Motor neuron (in vitro differentiated cells): ENCODE measurements at regions not wholly inside any gene's neighbourhood (a gene's known extent, or its start where the extent isn't known, plus 50 kb on each side); places are given as distances from the start of the nearest gene placed in this dataset.

ENCODE experiments used
- ATAC-seq, 8 experiments: fragments of 200-7000 bp; cut with Tn5 transposase; replicated peaks in 6 of 8; 2 replicates each; pipeline ENCODE4 v1.8.0; 2021; ENCODE audit warnings: mild to moderate bottlenecking in 8 of 8, moderate library complexity in 8 of 8
- H3K27ac ChIP-seq, 2 donors: fragments of 250-450 bp; sonication (Bioruptor Pico); 2 replicates each; pipeline ENCODE4 v1.9.0; 2021; ENCODE audit warnings: antibody characterized with exemption in 2 of 2, mild to moderate bottlenecking in 2 of 2, moderate library complexity in 1 of 2
- H3K4me1 ChIP-seq, 2 donors: fragments of 250-450 bp; sonication (Bioruptor Pico); replicated peaks in 1 of 2; 2 replicates each; pipeline ENCODE4 v1.6.1; 2021; ENCODE audit warnings: antibody characterized with exemption in 2 of 2, mild to moderate bottlenecking in 2 of 2, moderate library complexity in 1 of 2
- H3K4me3 ChIP-seq, 5 donors: fragments of 250-450 bp; sonication (Bioruptor Pico); 2 replicates each; pipeline ENCODE4 v1.9.0; 2021; ENCODE audit warnings: antibody characterized with exemption in 5 of 5, mild to moderate bottlenecking in 5 of 5, moderate library complexity in 4 of 5
- WGBS, 10 experiments: fragments of 450-650 bp; shearing (Covaris generic); methylation state at CpG; one replicate each; pipeline ENCODE4 v1.0.0; 2022; 5-methylcytosine and 5-hydroxymethylcytosine counted together
- in situ Hi-C, 9 experiments: fragments of 400-800 bp; cut with MboI; loops; one replicate each; pipeline ENCODE4 v1.15.0; 2021; ENCODE audit warnings: low sequenced_read_pairs in 9 of 9, low pct_unique_long_range_greater_than_20kb in 2 of 9; ENCODE audit not compliant: unreplicated experiment in 9 of 9

- H3K27ac ChIP-seq: no peak overlapping the region
- in situ Hi-C loops: no loop called here
- ATAC-seq: no peak
- H3K4me3 ChIP-seq: no peak overlapping the region
- no peaks in the 10 kb centered on the region for H3K4me1 ChIP-seq
- WGBS, 10 experiments: 20 to 100% (median 67%) methylated on average over 1 of the region's 2 CpGs; no CpG with 5 or more reads in 7 of the 10 experiments
Observed at GRCh38 chr19:31981545-31981944, 363.9 kb upstream of the ZNF507 start.

GRCh38 chr19:31983647-31984046 is 361.8 kb upstream of the ZNF507 start:
- no peak for ATAC-seq
- no peaks in the 10 kb centered on the region for H3K4me1 ChIP-seq
- in situ Hi-C loops: no loop called here
- H3K4me3 ChIP-seq: no peak overlapping the region
- no peak overlapping the region for H3K27ac ChIP-seq
- 0 to 88% (median 55%) methylated on average over 1 to 2 of the region's 3 CpGs; no CpG with 5 or more reads in 4 of the 10 experiments for WGBS, 10 experiments

DNA sequence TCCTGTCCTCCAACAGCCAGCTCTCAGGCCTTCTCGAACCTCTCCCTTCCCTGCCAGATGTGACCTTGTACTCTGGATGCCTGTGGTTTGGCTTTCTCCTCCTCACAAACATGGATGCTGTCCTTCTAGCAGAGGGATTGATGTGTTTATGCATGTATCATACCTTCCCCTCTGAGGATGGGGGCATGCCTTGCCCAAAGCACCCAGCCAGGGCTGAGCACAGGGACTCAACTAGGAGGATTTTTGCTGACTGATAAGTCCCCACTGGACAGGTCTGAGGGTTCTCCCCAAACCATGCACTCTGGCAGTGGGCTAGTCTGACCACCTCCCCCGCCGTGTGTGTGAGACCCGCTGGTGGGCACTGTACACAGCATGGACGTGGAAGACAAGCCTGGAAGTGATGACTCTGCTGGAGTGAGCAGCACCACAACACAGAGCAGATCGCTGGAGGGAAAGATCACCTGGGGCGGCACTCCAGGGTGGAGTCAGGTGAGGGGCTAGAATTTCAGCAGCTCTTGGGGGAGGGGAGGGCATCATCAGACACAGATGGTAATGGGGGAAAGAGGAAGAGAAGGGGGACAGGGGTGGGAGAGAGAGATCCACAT is 360.3 kb upstream of the ZNF507 start:
- in situ Hi-C loops: no loop called here
- Histone ChIP-seq H3K4me3 (no peak overlapping the region), H3K4me1 (no peaks in the 10 kb centered on the region), H3K27ac (no peak overlapping the region)
- no peak for ATAC-seq
- 0 to 83% (median 77%) methylated on average over 1 to 5 of the region's 7 CpGs; no CpG with 5 or more reads in 7 of the 10 experiments for WGBS, 10 experiments

GRCh38 chr19:31986951-31987350 is 358.5 kb upstream of the ZNF507 start:
- WGBS, 10 experiments: 0 to 100% (median 51%) methylated on average over 1 of the region's 1 CpG; no CpG with 5 or more reads in 2 of the 10 experiments
- Histone ChIP-seq H3K4me3 (no peak overlapping the region), H3K4me1 (no peaks in the 10 kb centered on the region), H3K27ac (no peak overlapping the region)
- no peak for ATAC-seq
- in situ Hi-C loops: no loop called here

DNA sequence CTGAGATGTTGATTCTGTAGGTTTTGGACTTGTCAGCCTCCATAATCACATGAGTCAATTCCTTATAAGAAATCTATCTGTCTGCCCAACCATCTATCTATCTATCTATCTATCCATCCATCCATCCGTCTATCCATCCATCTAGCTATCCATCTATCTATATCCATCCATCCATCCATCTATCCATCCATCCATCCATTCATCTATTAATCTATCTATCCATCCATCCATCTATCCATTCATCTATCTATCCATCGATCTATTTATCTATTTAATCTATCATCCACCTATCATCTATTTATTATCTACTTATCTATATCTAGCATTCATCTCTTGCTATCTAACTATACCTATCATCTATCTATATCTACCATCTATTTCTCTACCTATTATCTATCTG is 357.2 kb upstream of the ZNF507 start:
- in situ Hi-C loops: no loop called here
- 13 to 97% (median 83%) methylated on average over 1 to 2 of the region's 2 CpGs; no CpG with 5 or more reads in 1 of the 10 experiments for WGBS, 10 experiments
- no peak for ATAC-seq
- no peak overlapping the region for H3K27ac ChIP-seq
- no peak overlapping the region for H3K4me3 ChIP-seq
- no peaks in the 10 kb centered on the region for H3K4me1 ChIP-seq

DNA sequence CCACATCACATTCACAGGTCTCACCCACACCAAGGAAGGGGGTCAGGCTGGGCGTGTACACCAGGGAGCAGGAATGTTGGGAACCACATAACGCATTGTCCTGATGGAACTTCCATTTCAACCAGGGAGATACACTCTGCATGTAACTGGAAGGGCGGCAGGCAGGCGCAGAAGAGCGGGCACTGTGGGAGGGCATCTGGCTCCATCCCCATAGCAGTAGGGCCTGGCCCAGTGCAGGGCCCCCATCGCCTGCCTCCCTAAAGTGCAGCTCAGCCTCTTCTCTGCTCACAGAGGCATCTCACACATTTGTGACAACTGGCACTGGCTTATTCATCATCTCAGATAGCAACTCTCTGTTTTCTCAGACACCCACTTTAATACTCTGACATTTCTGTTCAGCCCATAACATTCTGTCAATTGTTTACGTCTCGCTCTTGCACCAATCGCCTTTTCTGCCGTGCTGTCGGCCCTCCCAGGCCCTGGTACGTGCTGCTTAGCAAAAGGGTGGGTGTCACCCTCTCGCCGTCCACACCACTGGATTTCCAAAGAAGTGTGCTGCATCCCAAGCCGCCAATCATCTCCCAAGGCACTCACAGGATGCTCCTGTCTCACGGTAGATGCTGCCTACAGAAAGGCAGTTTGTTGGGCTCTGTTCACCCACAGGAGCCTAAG is 353.3 kb upstream of the ZNF507 start:
- 7 to 100% (median 62%) methylated on average over 1 to 10 of the region's 16 CpGs; no CpG with 5 or more reads in 4 of the 10 experiments for WGBS, 10 experiments
- H3K4me3 ChIP-seq: no peak overlapping the region
- H3K4me1 ChIP-seq: no peaks in the 10 kb centered on the region
- in situ Hi-C loops: no loop called here
- H3K27ac ChIP-seq: no peak overlapping the region
- ATAC-seq: no peak

GRCh38 chr19:31992750-31993149 is 352.7 kb upstream of the ZNF507 start:
- Histone ChIP-seq H3K4me3 (no peak overlapping the region), H3K4me1 (no peaks in the 10 kb centered on the region), H3K27ac (no peak overlapping the region)
- WGBS, 10 experiments: 80% methylated on average over 1 of the region's 3 CpGs; no CpG with 5 or more reads in 9 of the 10 experiments
- no peak for ATAC-seq
- in situ Hi-C loops: no loop called here

- no peaks in the 10 kb centered on the region for H3K4me1 ChIP-seq
- H3K4me3 ChIP-seq: no peak overlapping the region
- in situ Hi-C loops: no loop called here
- no peak overlapping the region for H3K27ac ChIP-seq
- no peak for ATAC-seq
Observed at GRCh38 chr19:31995546-31995945, 349.9 kb upstream of the ZNF507 start.

DNA sequence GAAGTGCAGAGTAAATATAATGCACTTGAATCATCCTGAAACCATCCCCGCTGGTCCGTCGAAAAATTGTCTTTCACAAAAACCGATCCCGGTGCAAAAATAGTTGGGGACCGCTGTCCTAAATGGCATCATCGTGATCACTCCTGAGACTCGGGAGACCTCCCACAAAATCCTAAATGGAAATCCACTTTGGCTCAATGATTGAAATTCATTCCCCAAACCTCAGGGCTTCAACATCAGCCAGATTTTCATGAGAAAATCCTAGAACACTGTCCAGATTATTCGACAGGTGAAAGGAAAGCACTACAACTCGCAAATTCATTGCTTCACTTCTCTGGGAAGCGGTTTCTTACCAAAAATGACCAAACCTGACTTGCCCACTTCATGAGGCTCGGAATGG is 335.3 kb upstream of the ZNF507 start:
- no peak overlapping the region for H3K27ac ChIP-seq
- 43 to 100% (median 82%) methylated on average over 1 to 12 of the region's 12 CpGs for WGBS, 10 experiments
- in situ Hi-C loops: no loop called here
- no peak for ATAC-seq
- no peak overlapping the region for H3K4me3 ChIP-seq
- peaks cover 5 to 39% of the 10 kb centered on the region in 2 donors for H3K4me1 ChIP-seq

DNA sequence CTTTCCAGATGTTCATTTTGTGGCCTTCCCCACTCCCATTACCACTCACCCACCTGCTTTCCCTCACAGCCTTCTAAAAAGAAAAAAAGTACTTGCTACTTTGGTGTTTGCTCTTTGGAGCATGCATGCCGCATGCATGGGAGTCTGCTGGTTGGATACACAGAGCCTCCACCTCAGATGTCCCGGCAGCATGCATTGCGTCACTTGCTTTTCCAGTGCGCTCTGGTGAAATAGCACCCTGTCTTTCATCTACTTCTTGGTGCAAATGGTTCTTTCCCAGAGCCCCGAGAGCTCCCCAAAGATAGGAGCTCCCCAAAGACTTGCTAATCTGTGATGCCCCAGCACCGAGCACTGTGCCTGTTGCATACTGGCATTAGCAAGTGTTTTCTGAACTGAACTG is 333.2 kb upstream of the ZNF507 start:
- Histone ChIP-seq H3K4me3 (no peak overlapping the region), H3K4me1 (peaks cover 5 to 35% of the 10 kb centered on the region in 2 donors), H3K27ac (no peak overlapping the region)
- no peak for ATAC-seq
- in situ Hi-C loops: no loop called here
- 0 to 88% (median 83%) methylated on average over 1 to 5 of the region's 6 CpGs; no CpG with 5 or more reads in 3 of the 10 experiments for WGBS, 10 experiments

DNA sequence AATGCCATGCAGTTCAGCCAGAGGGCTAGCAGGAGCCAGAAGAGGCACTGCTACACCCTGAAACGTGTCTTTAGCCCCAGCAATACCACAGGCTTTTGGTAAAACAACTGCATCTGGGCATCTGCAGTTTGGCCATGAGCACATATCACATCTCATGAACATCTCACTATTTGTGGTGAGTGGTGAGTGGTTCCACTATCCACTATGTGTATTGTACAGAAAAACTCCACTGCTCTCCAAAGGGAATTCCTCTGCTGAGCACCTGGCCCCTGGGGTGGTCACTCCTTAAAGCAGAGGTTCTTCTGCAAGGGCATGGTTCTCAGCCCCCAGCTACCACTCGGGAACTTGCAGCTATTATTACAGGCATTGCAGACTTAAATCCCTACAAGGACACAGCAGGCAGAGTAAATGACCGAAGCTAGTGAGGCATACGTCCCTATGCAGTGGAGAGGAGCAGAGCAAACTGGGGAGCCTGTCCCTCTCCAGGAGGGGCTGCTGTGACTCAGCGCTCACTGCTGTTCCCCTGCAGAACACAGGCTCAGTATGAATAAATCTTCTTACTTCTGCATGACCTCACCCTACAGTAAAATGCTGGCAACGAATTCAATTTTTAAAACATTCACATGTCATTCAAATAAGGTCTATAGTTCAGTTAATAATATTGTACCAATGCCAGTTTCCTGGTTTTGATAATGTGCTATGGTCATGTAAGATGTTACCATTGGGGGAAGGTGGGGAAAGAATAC is 332.4 kb upstream of the ZNF507 start:
- in situ Hi-C loops: no loop called here
- Histone ChIP-seq H3K4me3 (no peak overlapping the region), H3K4me1 (peaks cover 10 to 41% of the 10 kb centered on the region in 2 donors), H3K27ac (peak overlapping the region in 1 of 2 donors; percentile 42)
- WGBS, 10 experiments: 0 to 80% (median 41%) methylated on average over 1 to 4 of the region's 6 CpGs; no CpG with 5 or more reads in 2 of the 10 experiments
- peak in 7 of 8 experiments; percentile 31 to 100 (median 98) for ATAC-seq

GRCh38 chr19:32017176-32017953 is 328.0 kb upstream of the ZNF507 start:
- WGBS, 10 experiments: 0 to 100% (median 60%) methylated on average over 2 to 9 of the region's 9 CpGs; no CpG with 5 or more reads in 1 of the 10 experiments
- no peak for ATAC-seq

GRCh38 chr19:32018014-32018413 is 327.4 kb upstream of the ZNF507 start:
- peak in 5 of 8 experiments; percentile 36 to 69 (median 57) for ATAC-seq
- no peak overlapping the region for H3K4me3 ChIP-seq
- WGBS, 10 experiments: 0 to 66% (median 20%) methylated on average over 1 to 6 of the region's 6 CpGs; no CpG with 5 or more reads in 5 of the 10 experiments
- H3K4me1 ChIP-seq: peaks cover 15 to 33% of the 10 kb centered on the region in 2 donors
- peak overlapping the region in 1 of 2 donors; percentile 17 for H3K27ac ChIP-seq
- in situ Hi-C loops: no loop called here

More at GRCh38 chr19:32017176-32017953, 328.0 kb upstream of the ZNF507 start:
- Histone ChIP-seq H3K4me3 (no peak overlapping the region), H3K4me1 (peaks cover 15 to 39% of the 10 kb centered on the region in 2 donors), H3K27ac (no peak overlapping the region)
- in situ Hi-C loops: no loop called here
